Naive B cell (primary cell): ENCODE measurements at regions not wholly inside any gene's neighbourhood (a gene's known extent, or its start where the extent isn't known, plus 50 kb on each side); places are given as distances from the start of the nearest gene placed in this dataset.

Experiments used
- ATAC-seq, 2 donors: fragments of 150-1000 bp; cut with Tn5 transposase; 2 replicates each; pipeline ENCODE4 v1.10.0; 2021; ENCODE audit warnings: low read depth in 2 of 2, mild to moderate bottlenecking in 2 of 2, moderate library complexity in 2 of 2
- DNase-seq: peaks from one replicate; pipeline ENCODE4 v3.0.0; 2022
- H3K27ac Mint-ChIP-seq, 6 donors: one replicate each; pipeline ENCODE4 v1.8.0; 2020 to 2022; ENCODE audit warnings: mild to moderate bottlenecking in 6 of 6, mixed read lengths in 6 of 6, moderate library complexity in 5 of 6, inconsistent platforms in 2 of 6
- H3K27me3 Mint-ChIP-seq, 3 donors: one replicate each; pipeline ENCODE4 v1.8.0; 2021 to 2022; ENCODE audit warnings: mixed read lengths in 3 of 3, mild to moderate bottlenecking in 1 of 3
- H3K36me3 Mint-ChIP-seq, 2 donors: one replicate each; pipeline ENCODE4 v1.8.0; 2020 to 2022; ENCODE audit warnings: mixed read lengths in 2 of 2, inconsistent platforms in 1 of 2, mild to moderate bottlenecking in 1 of 2
- H3K4me1 Mint-ChIP-seq, 3 donors: one replicate each; pipeline ENCODE4 v1.8.0; 2020 to 2022; ENCODE audit warnings: mixed read lengths in 3 of 3, inconsistent platforms in 1 of 3, mild to moderate bottlenecking in 1 of 3, moderate library complexity in 1 of 3
- H3K4me3 Mint-ChIP-seq, 8 donors: one replicate each; pipeline ENCODE4 v1.8.0; 2020 to 2022; ENCODE audit warnings: mild to moderate bottlenecking in 8 of 8, mixed read lengths in 8 of 8, moderate library complexity in 8 of 8, inconsistent platforms in 2 of 8
- H3K9me3 Mint-ChIP-seq, 7 donors: one replicate each; pipeline ENCODE4 v1.8.0; 2020 to 2022; ENCODE audit warnings: mixed read lengths in 7 of 7, mild to moderate bottlenecking in 5 of 7, inconsistent platforms in 2 of 7, moderate library complexity in 1 of 7

DNA sequence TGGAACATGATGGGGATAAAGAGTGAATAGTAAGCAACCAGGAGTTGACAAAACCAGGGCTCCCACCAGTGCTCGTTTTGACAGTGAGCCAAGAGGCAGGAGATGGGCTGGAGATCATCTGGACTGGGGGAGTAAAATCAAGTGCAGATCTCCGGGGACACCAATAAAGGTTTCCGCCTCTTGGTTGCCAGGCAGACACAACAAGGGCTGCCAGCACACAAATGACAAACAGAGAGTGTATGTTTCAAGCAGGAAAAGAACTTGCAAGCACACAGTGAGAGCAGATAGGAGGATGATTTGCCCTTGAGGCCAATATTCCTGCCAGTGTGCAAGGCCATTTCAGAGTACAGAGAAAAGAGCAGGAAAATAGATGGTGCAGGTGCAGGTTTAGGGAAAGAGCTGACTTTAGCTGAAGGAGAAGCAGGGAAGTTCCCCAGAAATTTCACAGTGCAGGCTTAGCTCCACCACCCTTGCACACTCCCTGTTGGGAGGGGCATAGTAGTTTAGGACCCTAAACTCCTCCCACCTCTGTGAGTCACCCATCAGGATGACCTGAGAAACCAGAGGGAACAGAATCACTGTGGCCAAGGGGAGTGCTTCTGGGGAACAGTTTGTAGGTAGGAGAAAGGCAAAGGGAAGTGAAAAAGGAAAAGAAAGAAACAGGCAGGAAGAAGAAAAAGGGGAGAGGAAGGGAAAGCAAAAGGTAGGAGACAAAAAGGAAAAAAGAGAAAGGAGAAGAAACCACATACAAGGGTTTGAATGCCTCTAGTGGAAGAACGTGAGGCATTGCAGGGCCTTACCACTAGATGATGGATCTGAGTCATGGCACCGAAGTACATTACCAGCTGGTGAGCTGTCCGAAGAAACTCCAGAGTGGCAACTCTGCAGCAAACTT lies 404.4 kb downstream of the SLC6A15 start:
- Mint-ChIP-seq H3K4me3 (no peak overlapping the region), H3K9me3 (peaks cover 0 to 3% (median 0%) of the 10 kb centered on the region in 7 donors), H3K27me3 (no peaks in the 10 kb centered on the region), H3K36me3 (no peaks in the 10 kb centered on the region), H3K27ac (no peak overlapping the region), H3K4me1 (peaks cover 0 to 2% (median 0%) of the 10 kb centered on the region in 3 donors)
- no peak for ATAC-seq
- DNase-seq = no peak

DNA sequence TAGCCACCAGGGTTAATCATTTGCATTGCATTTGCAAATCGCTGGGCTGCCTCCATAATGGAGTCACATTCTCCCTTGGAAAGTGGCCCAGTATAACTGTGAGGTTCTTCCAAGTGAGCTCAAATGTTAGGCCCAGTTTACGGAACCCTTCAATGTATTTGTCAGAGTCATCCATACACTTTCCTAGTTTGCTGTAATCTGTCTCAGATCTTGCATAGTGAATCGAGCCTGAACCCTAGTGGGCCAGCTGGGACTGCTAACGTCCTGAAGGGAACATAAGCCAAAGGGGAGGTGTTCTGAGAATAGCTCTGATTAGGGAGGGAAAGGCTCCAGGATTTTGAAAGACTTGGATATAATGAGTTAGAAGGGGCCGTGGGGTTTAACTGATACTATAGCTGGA lies 406.3 kb downstream of the SLC6A15 start:
- H3K36me3 Mint-ChIP-seq = no peaks in the 10 kb centered on the region
- no peak for ATAC-seq
- H3K27me3 Mint-ChIP-seq = no peaks in the 10 kb centered on the region

DNA sequence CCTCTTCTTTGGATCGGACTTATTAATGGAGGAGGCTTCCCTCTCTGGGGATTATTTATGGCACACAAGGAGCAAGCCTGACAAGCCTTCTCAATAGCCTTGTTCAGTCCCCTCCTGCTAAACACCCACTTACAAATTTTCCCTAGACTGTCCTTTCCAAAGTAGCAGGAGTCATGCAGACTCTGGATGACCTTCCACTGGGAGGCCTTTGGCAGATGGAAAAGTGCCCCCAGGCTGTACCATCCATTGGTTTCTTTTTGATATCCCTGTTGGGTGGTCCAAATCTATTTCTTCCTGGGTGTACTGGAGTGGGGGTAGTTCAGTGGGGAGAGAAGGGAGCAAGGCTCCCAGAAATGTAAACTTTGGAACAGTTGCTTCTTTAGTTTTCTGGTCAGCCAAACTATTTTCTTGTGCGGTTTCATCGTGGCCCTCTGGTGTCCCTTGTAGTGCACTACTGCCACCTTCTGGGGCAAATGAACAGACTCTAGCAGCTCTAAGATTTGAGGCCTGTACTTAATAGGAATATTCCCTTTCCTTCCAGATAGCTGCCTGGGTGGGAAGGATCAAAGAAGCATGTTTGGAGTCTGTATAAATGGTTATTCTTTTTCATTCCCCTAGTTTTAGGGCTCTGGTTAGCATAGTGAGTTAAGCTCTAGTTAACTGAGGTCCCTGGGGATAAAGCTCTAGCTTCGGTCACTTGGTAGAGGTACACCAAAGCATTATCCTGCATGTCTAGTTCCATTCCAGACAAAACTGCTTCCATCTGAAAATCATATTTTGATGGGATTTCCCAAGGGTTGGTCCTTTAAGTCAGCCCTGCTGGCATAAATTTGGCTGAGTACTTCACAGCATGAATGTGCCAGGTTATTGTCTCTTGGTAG lies 409.5 kb downstream of the SLC6A15 start:
- Mint-ChIP-seq H3K4me1 (no peaks in the 10 kb centered on the region), H3K27me3 (no peaks in the 10 kb centered on the region), H3K36me3 (no peaks in the 10 kb centered on the region), H3K27ac (no peak overlapping the region), H3K4me3 (no peak overlapping the region), H3K9me3 (peaks cover 0 to 3% (median 0%) of the 10 kb centered on the region in 7 donors)
- no peak for DNase-seq
- ATAC-seq = no peak

More for the DNA sequence above, 406.3 kb downstream of the SLC6A15 start:
- peaks cover 0 to 3% (median 0%) of the 10 kb centered on the region in 7 donors for H3K9me3 Mint-ChIP-seq
- H3K27ac Mint-ChIP-seq = no peak overlapping the region
- no peak overlapping the region for H3K4me3 Mint-ChIP-seq
- DNase-seq = no peak
- H3K4me1 Mint-ChIP-seq = peaks cover 0 to 2% (median 0%) of the 10 kb centered on the region in 3 donors

DNA sequence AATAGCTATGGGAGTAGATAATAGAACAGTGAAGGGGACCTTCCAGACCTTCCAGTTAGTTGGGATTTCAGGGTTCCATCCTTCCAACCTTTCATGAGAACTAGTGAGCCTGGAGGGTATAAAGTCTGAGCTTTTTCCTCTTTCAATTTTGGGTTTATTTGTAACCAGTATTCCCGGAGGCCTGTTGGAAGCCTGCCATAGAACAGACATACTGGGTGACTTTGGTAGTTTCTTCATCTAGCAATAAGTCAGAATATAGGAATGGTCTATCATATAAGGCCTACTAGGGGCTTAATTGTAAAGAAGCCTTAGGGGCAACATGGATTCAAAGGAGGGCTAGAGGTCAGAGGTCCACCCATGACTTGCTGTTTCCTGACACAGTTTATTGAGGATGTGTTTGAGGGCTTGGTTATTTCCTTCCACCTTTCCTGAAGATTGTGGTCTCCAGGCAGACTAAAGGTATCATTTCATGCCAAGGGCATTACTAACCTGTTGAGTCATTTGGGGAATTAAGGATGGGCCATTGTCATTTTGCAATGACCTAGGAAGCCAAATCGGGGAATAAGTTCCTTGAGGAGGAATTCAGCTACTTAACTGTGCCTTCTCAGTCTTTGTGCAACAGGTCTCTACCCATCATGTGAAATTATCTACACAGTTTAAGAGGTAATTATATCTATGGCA lies 410.3 kb downstream of the SLC6A15 start:
- H3K27me3 Mint-ChIP-seq = no peaks in the 10 kb centered on the region
- DNase-seq (no peak), ATAC-seq (no peak)
- H3K4me3 Mint-ChIP-seq = no peak overlapping the region
- no peaks in the 10 kb centered on the region for H3K9me3 Mint-ChIP-seq
- no peaks in the 10 kb centered on the region for H3K4me1 Mint-ChIP-seq
- no peak overlapping the region for H3K27ac Mint-ChIP-seq
- H3K36me3 Mint-ChIP-seq = no peaks in the 10 kb centered on the region

DNA sequence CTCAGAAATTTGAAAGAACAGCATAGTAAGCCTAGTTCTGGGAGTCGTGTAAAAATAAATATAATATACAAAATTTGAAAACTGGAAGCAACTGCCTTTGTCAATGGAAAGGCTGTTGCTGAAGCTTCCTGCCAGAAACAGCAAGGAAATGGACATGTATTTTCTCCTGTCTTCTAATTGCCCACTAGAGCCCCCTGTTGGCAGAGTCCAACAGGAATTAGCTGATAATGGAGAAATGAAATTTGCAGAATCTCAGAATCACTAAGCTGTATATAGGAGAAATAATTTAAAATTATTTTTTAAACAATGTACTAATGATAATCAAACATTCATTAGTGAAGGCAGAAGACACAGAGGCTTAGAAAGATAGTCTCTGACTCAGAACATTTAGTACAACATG lies 414.8 kb downstream of the SLC6A15 start:
- Mint-ChIP-seq H3K27ac (no peak overlapping the region), H3K4me1 (no peaks in the 10 kb centered on the region), H3K27me3 (no peaks in the 10 kb centered on the region), H3K4me3 (no peak overlapping the region), H3K9me3 (no peaks in the 10 kb centered on the region), H3K36me3 (no peaks in the 10 kb centered on the region)
- DNase-seq (no peak), ATAC-seq (no peak)

DNA sequence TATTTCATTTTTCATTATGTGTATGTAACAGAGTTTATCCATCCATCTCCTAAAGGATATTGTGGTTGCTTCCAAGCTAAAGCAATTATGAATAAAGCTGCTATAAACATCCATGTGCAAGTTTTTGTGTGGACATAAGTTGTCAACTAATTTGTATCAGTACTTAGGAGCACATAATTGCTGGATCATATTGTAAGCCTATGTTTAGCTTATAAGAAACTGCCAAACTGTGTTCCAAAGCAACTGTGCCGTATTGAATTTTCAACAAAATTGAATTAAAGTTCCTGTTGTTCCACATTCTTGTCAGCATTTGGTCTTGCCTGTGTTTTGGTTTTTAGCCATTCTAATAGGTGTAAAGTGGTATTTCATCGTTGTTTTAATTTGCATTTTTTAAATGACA lies 416.9 kb downstream of the SLC6A15 start:
- no peak for ATAC-seq
- no peak overlapping the region for H3K27ac Mint-ChIP-seq
- H3K9me3 Mint-ChIP-seq = no peaks in the 10 kb centered on the region
- no peaks in the 10 kb centered on the region for H3K36me3 Mint-ChIP-seq
- H3K27me3 Mint-ChIP-seq = no peaks in the 10 kb centered on the region
- no peak for DNase-seq
- no peak overlapping the region for H3K4me3 Mint-ChIP-seq
- no peaks in the 10 kb centered on the region for H3K4me1 Mint-ChIP-seq

DNA sequence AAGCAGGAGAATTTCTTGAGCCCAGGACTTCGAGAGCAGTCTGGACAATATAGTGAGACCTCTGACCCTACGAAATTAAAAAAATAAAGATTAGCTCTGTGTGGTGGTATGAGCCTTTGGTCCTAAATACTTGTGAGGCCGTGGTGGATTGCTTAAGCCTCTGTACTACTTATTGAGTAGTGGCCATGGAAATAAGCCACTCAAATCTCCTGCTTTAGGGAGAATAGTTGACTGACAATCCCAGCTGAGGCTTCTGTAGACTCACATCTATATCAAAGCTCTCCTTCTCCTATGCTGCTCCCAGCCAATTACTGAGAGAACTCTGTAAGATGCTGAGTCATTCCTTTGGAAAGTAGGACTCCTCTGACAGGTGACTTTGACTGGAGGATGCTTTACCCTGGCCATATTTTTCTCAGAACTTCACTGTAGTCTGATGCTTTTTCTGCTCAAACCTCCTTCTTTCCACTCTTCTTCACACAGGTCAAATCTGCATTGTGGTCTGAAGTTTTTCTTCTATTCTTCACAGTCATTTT lies 420.2 kb downstream of the SLC6A15 start:
- ATAC-seq = no peak
- Mint-ChIP-seq H3K27ac (no peak overlapping the region), H3K9me3 (no peaks in the 10 kb centered on the region)

DNA sequence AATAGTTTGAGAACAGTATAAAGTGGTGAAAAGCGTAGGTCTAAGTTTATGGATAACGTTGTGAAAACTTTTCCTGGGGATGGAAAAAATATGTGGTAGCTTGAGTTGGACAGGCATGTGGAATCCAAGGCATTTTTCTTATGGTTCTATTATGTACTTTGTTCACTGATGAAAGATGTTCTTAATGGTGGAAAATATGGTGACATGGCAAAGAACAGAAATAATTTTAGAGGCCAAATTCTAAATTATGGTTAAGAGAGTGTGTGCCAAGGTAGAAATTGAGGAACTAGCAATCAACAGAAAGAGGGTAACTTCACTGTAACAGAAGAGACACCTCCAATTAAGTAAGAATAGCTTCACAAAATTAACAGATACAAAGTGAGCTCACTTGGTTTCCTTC lies 427.8 kb downstream of the SLC6A15 start:
- DNase-seq = no peak
- H3K9me3 Mint-ChIP-seq = peaks cover 0 to 3% (median 0%) of the 10 kb centered on the region in 7 donors
- no peak overlapping the region for H3K4me3 Mint-ChIP-seq
- H3K36me3 Mint-ChIP-seq = no peaks in the 10 kb centered on the region
- H3K27me3 Mint-ChIP-seq = no peaks in the 10 kb centered on the region
- H3K4me1 Mint-ChIP-seq = no peaks in the 10 kb centered on the region
- no peak for ATAC-seq
- H3K27ac Mint-ChIP-seq = no peak overlapping the region

More for the DNA sequence above, 420.2 kb downstream of the SLC6A15 start:
- no peak for DNase-seq
- Mint-ChIP-seq H3K4me3 (no peak overlapping the region), H3K4me1 (no peaks in the 10 kb centered on the region), H3K36me3 (no peaks in the 10 kb centered on the region), H3K27me3 (no peaks in the 10 kb centered on the region)

DNA sequence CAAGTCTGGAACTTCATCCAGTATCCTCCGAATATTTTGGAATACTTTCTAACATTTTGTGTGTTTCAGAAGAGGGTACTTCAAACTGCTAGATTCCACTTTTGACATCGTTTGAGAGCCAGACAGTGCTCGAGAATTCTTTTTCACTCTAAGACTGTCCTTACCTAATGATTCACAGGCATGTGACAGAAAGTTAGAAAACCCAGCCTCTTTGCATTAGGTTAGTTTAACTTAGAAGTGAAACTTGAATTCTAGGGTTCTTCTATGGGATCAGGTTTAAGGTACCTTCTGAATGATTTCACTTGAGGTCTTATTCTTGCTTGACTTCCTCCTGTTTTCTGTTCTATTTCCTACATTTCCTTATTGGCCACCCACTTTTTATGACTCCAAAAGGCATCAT lies 431.8 kb downstream of the SLC6A15 start:
- DNase-seq (no peak), ATAC-seq (no peak)
- Mint-ChIP-seq H3K4me3 (no peak overlapping the region), H3K4me1 (no peaks in the 10 kb centered on the region), H3K36me3 (no peaks in the 10 kb centered on the region), H3K9me3 (peaks cover 0 to 7% (median 3%) of the 10 kb centered on the region in 7 donors), H3K27me3 (no peaks in the 10 kb centered on the region), H3K27ac (no peak overlapping the region)

DNA sequence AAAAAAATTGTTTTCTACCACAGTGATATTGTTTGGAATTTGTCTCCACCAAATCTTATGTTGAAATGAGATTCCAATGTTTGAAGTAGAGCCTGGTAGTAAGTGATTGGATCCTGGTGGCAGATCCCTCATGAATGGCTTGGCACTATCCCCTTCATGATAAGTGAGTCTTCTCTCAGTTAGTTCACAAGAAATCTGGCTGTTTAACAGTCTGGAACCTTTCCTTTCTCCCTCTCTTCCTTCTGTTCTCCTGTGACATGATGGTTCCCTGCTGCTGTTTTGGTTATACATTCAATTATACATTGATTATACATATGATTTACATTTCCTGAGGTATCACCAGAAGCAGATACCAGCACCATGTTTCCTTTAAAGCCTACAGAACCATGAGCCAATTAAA lies 442.2 kb downstream of the SLC6A15 start:
- H3K27ac Mint-ChIP-seq = no peak overlapping the region
- H3K4me1 Mint-ChIP-seq = no peaks in the 10 kb centered on the region
- no peaks in the 10 kb centered on the region for H3K36me3 Mint-ChIP-seq
- DNase-seq = no peak
- H3K27me3 Mint-ChIP-seq = no peaks in the 10 kb centered on the region
- H3K4me3 Mint-ChIP-seq = no peak overlapping the region
- H3K9me3 Mint-ChIP-seq = no peaks in the 10 kb centered on the region
- no peak for ATAC-seq

DNA sequence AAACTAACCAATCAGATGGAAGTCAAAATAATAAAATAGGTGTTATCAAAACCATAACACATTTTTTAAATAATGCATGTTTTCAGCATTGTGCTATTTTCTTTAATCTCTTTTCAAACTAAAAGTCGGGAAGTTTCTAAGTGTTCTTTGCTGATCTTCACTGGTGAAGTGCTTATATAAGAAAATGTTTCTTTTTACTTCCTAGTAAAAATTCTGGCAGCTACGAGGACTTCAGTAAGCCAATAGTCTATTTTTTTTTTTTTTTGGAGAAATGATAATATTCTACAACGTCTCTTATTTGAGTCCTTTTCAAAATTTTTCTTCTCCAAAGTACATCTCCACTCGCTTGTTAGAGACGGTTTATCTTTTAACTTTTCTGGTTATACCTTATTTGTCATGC lies 448.0 kb downstream of the SLC6A15 start:
- no peak for ATAC-seq
- DNase-seq = no peak
- Mint-ChIP-seq H3K9me3 (peaks cover 0 to 5% (median 0%) of the 10 kb centered on the region in 7 donors), H3K4me3 (no peak overlapping the region), H3K27me3 (no peaks in the 10 kb centered on the region), H3K4me1 (no peaks in the 10 kb centered on the region), H3K36me3 (no peaks in the 10 kb centered on the region), H3K27ac (no peak overlapping the region)

DNA sequence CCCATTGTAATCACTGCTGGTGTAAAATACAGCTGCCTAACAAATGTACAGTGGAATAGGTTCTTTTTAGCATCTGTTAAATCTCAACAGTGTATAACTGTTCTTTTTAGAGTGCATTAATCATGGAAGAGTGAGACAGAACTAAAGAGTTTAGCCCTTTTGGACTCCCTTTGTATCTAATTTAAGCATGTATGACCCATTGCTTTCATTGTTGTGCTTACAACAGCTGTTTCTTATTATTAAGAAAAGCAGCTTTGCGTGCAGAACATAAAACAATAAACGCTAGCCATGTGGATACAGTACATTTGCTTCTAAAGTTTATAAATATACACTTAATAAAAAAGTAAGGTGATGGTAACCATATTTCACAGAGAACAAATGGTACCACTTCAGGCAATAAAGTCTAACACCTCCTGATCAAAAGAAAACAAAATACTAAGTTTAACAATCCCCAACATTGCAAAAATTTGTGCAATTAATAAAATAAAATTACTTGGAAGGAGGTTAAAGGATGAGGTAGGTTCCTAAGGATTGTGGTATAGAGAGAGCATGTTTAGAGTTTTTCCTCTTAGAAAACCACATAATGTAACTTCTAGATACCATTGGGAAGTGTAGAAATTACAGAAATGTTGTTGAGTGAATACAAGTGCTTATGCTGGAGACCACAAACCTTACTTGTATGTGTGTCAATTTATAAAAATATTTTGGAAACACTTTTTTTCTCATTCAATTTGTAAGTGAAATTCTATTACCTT lies 448.7 kb downstream of the SLC6A15 start:
- Mint-ChIP-seq H3K4me3 (no peak overlapping the region), H3K4me1 (no peaks in the 10 kb centered on the region)
- no peak for ATAC-seq

DNA sequence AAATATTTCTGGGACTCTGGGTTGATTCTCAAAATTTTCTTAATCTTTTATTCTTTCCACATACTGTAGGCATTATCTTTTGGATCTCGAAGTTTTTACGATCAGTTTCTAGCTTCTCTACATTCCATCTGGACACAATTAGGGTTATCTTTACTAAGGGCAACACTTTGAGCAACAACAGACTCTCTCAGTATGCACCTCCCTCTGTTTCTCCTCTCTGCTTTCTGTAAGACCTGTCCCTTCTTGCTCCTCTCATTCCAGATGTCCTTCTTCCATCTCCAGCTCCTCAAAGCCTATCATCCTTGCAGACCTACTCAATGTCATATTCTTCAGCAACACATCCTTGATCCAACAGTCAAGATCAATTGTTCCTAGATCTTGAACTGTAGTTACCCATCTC lies 457.0 kb downstream of the SLC6A15 start:
- DNase-seq (no peak), ATAC-seq (no peak)
- Mint-ChIP-seq H3K4me1 (no peaks in the 10 kb centered on the region), H3K36me3 (no peaks in the 10 kb centered on the region), H3K27me3 (no peaks in the 10 kb centered on the region), H3K4me3 (no peak overlapping the region), H3K27ac (no peak overlapping the region), H3K9me3 (peaks cover 0 to 9% (median 0%) of the 10 kb centered on the region in 7 donors)

More for the DNA sequence above, 448.7 kb downstream of the SLC6A15 start:
- Mint-ChIP-seq H3K36me3 (no peaks in the 10 kb centered on the region), H3K27ac (no peak overlapping the region), H3K9me3 (peaks cover 0 to 5% (median 0%) of the 10 kb centered on the region in 7 donors), H3K27me3 (no peaks in the 10 kb centered on the region)
- DNase-seq = no peak
